NCI-H510A treated with DMSO at 0.1 percent for 48 hours (cell line): ENCODE measurements at regions not wholly inside any gene's neighbourhood (a gene's known extent, or its start where the extent isn't known, plus 50 kb on each side); places are given as distances from the start of the nearest gene placed in this dataset.

Source experiments
- DNase-seq: peaks from one replicate; lab custom pipeline; 2025; lab: John Stamatoyannopoulos, UW

- no peak for DNase-seq
Observed at GRCh38 chr2:204274429-204274828, 270.8 kb upstream of the PARD3B start.

GRCh38 chr2:204274991-204275390 lies 270.3 kb upstream of the PARD3B start:
- DNase-seq: no peak

GRCh38 chr2:204277226-204277625 lies 268.0 kb upstream of the PARD3B start:
- DNase-seq: no peak

GRCh38 chr2:204278454-204278853 lies 266.8 kb upstream of the PARD3B start:
- DNase-seq: no peak

- no peak for DNase-seq
Observed at GRCh38 chr2:204279819-204280218, 265.5 kb upstream of the PARD3B start.

GRCh38 chr2:204280262-204280668 lies 265.0 kb upstream of the PARD3B start:
- no peak for DNase-seq

- DNase-seq: no peak
Observed at GRCh38 chr2:204282081-204282480, 263.2 kb upstream of the PARD3B start.

- no peak for DNase-seq
Observed at GRCh38 chr2:204282525-204282924, 262.8 kb upstream of the PARD3B start.

- no peak for DNase-seq
Observed at GRCh38 chr2:204289066-204289465, 256.2 kb upstream of the PARD3B start.

GRCh38 chr2:204292439-204292838 lies 252.8 kb upstream of the PARD3B start:
- DNase-seq: no peak

- peak; percentile 43 for DNase-seq
Observed at GRCh38 chr2:204293884-204294747, 251.2 kb upstream of the PARD3B start.

GRCh38 chr2:204298404-204298803 lies 246.9 kb upstream of the PARD3B start:
- no peak for DNase-seq

GRCh38 chr2:204299766-204300165 lies 245.5 kb upstream of the PARD3B start:
- no peak for DNase-seq

- DNase-seq: no peak
Observed at GRCh38 chr2:204306667-204307066, 238.6 kb upstream of the PARD3B start.

- DNase-seq: no peak
Observed at GRCh38 chr2:204312105-204312504, 233.2 kb upstream of the PARD3B start.

- DNase-seq: no peak
Observed at GRCh38 chr2:204313256-204313655, 232.0 kb upstream of the PARD3B start.

GRCh38 chr2:204315236-204315662 lies 230.0 kb upstream of the PARD3B start:
- DNase-seq: no peak

GRCh38 chr2:204317640-204318039 lies 227.6 kb upstream of the PARD3B start:
- DNase-seq: no peak

- DNase-seq: no peak
Observed at GRCh38 chr2:204321027-204321800, 224.1 kb upstream of the PARD3B start.

GRCh38 chr2:204321910-204322751 lies 223.1 kb upstream of the PARD3B start:
- DNase-seq: no peak

- peak; percentile 82 for DNase-seq
Observed at GRCh38 chr2:204325468-204325867, 219.8 kb upstream of the PARD3B start.

GRCh38 chr2:204328373-204328772 lies 216.9 kb upstream of the PARD3B start:
- DNase-seq: no peak
